HG03064 (cell line): ENCODE measurements at regions not wholly inside any gene's neighbourhood (a gene's known extent, or its start where the extent isn't known, plus 50 kb on each side); places are given as distances from the start of the nearest gene placed in this dataset.

Source experiments
- ATAC-seq: cut with Tn5 transposase; IDR thresholded peaks from one replicate; pipeline ENCODE4 v1.9.1; 2021; ENCODE audit warnings: low read depth; ENCODE audit not compliant: unreplicated experiment

- no peak for ATAC-seq
Measured at GRCh38 chr4:125505621-125506020, 190.9 kb downstream of the FAT4 start.

- no peak for ATAC-seq
Measured at GRCh38 chr4:125507141-125507540, 192.4 kb downstream of the FAT4 start.

GRCh38 chr4:125511715-125512114, 197.0 kb downstream of the FAT4 start:
- no peak for ATAC-seq

- no peak for ATAC-seq
Measured at GRCh38 chr4:125515016-125515415, 200.3 kb downstream of the FAT4 start.

- ATAC-seq: no peak
Measured at GRCh38 chr4:125517831-125518230, 203.1 kb downstream of the FAT4 start.

GRCh38 chr4:125518281-125518680, 203.5 kb downstream of the FAT4 start:
- no peak for ATAC-seq

GRCh38 chr4:125519371-125520146, 204.8 kb downstream of the FAT4 start:
- no peak for ATAC-seq

GRCh38 chr4:125520258-125520990, 205.7 kb downstream of the FAT4 start:
- ATAC-seq: no peak

GRCh38 chr4:125522588-125522987, 207.8 kb downstream of the FAT4 start:
- ATAC-seq: no peak

GRCh38 chr4:125522992-125523391, 208.2 kb downstream of the FAT4 start:
- no peak for ATAC-seq

- no peak for ATAC-seq
Measured at GRCh38 chr4:125526420-125526819, 211.7 kb downstream of the FAT4 start.

GRCh38 chr4:125527681-125528080, 212.9 kb downstream of the FAT4 start:
- ATAC-seq: no peak

- no peak for ATAC-seq
Measured at GRCh38 chr4:125529071-125529470, 214.3 kb downstream of the FAT4 start.

- ATAC-seq: no peak
Measured at GRCh38 chr4:125538670-125539069, 223.9 kb downstream of the FAT4 start.

GRCh38 chr4:125539691-125540090, 224.9 kb downstream of the FAT4 start:
- ATAC-seq: no peak

GRCh38 chr4:125541836-125542385, 227.2 kb downstream of the FAT4 start:
- ATAC-seq: no peak

- no peak for ATAC-seq
Measured at GRCh38 chr4:125546272-125546671, 231.5 kb downstream of the FAT4 start.

- no peak for ATAC-seq
Measured at GRCh38 chr4:125547836-125548235, 233.1 kb downstream of the FAT4 start.

- ATAC-seq: no peak
Measured at GRCh38 chr4:125550769-125551168, 236.0 kb downstream of the FAT4 start.

- no peak for ATAC-seq
Measured at GRCh38 chr4:125551466-125551865, 236.7 kb downstream of the FAT4 start.

GRCh38 chr4:125551967-125552366, 237.2 kb downstream of the FAT4 start:
- ATAC-seq: no peak

GRCh38 chr4:125572601-125573000, 257.8 kb downstream of the FAT4 start:
- no peak for ATAC-seq
